Endothelial cell of umbilical vein (primary cell): ENCODE measurements at regions not wholly inside any gene's neighbourhood (a gene's known extent, or its start where the extent isn't known, plus 50 kb on each side); places are given as distances from the start of the nearest gene placed in this dataset.

Source experiments
- EZH2 ChIP-seq: IDR thresholded peaks from 2 replicates; pipeline ENCODE4 v1.6.1; 2012; ENCODE audit warnings: borderline replicate concordance, low read depth, mild to moderate bottlenecking, moderate library complexity, low read length, inconsistent platforms; ENCODE audit not compliant: severe bottlenecking
- FOS ChIP-seq: IDR thresholded peaks from 2 replicates; pipeline ENCODE4 v1.6.1; 2011; ENCODE audit warnings: mild to moderate bottlenecking, low read length, moderate library complexity, borderline replicate concordance; ENCODE audit not compliant: insufficient read depth
- GATA2 ChIP-seq: IDR thresholded peaks from 2 replicates; pipeline ENCODE4 v1.7.0; 2011; ENCODE audit warnings: low read depth, mild to moderate bottlenecking, moderate library complexity, mixed read lengths, low read length; ENCODE audit not compliant: insufficient read length, insufficient read depth
- JUN ChIP-seq: IDR thresholded peaks from 2 replicates; pipeline ENCODE4 v1.6.1; 2011; ENCODE audit warnings: borderline replicate concordance, low read depth; ENCODE audit not compliant: insufficient read length, insufficient read depth
- MAX ChIP-seq: IDR thresholded peaks from 2 replicates; pipeline ENCODE4 v1.6.1; 2011; ENCODE audit not compliant: insufficient read depth, insufficient read length
- MYC ChIP-seq: IDR thresholded peaks from one replicate; pipeline ENCODE4 v1.6.1; 2011; ENCODE audit warnings: mild to moderate bottlenecking, low read depth, low read length
- POLR2A ChIP-seq: IDR thresholded peaks from 2 replicates; pipeline ENCODE4 v1.6.1; 2012; ENCODE audit warnings: low read depth, mild to moderate bottlenecking, control low read depth, low read length
- POLR2AphosphoS5 ChIP-seq: IDR thresholded peaks from 2 replicates; pipeline ENCODE4 v1.6.1; 2012; ENCODE audit warnings: low read depth, mild to moderate bottlenecking, control low read depth, low read length, moderate library complexity; ENCODE audit not compliant: insufficient read depth
- TF ChIP-seq, protein P1 (sequence below), 2 donors: IDR thresholded peaks; 1 replicate in 1 of 2; 2 replicates in 1 of 2; pipeline ENCODE4 v1.5.1; 2011; ENCODE audit warnings: low read length in 2 of 2, mild to moderate bottlenecking in 2 of 2, moderate library complexity in 2 of 2, control low read depth in 1 of 2, inconsistent platforms in 1 of 2, low read depth in 1 of 2; ENCODE audit not compliant: insufficient read depth in 1 of 2; ENCODE audit errors: extremely low read depth in 1 of 2

- TF ChIP-seq POLR2AphosphoS5 (no peak), FOS (no peak), POLR2A (no peak), MYC (no peak), EZH2 (no peak), MAX (no peak), JUN (no peak), GATA2 (no peak)
- TF ChIP-seq, protein P1, sequence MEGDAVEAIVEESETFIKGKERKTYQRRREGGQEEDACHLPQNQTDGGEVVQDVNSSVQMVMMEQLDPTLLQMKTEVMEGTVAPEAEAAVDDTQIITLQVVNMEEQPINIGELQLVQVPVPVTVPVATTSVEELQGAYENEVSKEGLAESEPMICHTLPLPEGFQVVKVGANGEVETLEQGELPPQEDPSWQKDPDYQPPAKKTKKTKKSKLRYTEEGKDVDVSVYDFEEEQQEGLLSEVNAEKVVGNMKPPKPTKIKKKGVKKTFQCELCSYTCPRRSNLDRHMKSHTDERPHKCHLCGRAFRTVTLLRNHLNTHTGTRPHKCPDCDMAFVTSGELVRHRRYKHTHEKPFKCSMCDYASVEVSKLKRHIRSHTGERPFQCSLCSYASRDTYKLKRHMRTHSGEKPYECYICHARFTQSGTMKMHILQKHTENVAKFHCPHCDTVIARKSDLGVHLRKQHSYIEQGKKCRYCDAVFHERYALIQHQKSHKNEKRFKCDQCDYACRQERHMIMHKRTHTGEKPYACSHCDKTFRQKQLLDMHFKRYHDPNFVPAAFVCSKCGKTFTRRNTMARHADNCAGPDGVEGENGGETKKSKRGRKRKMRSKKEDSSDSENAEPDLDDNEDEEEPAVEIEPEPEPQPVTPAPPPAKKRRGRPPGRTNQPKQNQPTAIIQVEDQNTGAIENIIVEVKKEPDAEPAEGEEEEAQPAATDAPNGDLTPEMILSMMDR (IDR thresholded peaks at IDR 0.05; ENCODE audit: extremely low read depth in 1 of 2, insufficient read depth in 1 of 2, low read depth in 1 of 2, low read length in 2 of 2) = no peak
Measured at GRCh38 chr11:32162351-32162750, 71.5 kb downstream of the RCN1 start.
